Parathyroid adenoma (tissue), 2 donors: ENCODE measurements at regions not wholly inside any gene's neighbourhood (a gene's known extent, or its start where the extent isn't known, plus 50 kb on each side); places are given as distances from the start of the nearest gene placed in this dataset.

ENCODE experiments used
- H2AFZ ChIP-seq: fragments of 300-600 bp; sonication (generic); one replicate; pipeline ENCODE4 v1.7.0; 2017; ENCODE audit warnings: antibody characterized with exemption, mild to moderate bottlenecking
- H3K27ac ChIP-seq: fragments of 300-600 bp; sonication (generic); one replicate; pipeline ENCODE4 v1.7.0; 2017
- H3K27me3 ChIP-seq: fragments of 300-600 bp; sonication (generic); one replicate; pipeline ENCODE4 v1.7.0; 2017; ENCODE audit warnings: low read length; ENCODE audit not compliant: control insufficient read depth, insufficient read depth
- H3K36me3 ChIP-seq: fragments of 300-600 bp; sonication (generic); one replicate; pipeline ENCODE4 v1.7.0; 2017; ENCODE audit warnings: low read length; ENCODE audit not compliant: control insufficient read depth, insufficient read depth
- H3K4me1 ChIP-seq: fragments of 300-600 bp; sonication (generic); one replicate; pipeline ENCODE4 v1.7.0; 2017; ENCODE audit warnings: control low read depth
- H3K4me2 ChIP-seq: fragments of 300-600 bp; sonication (generic); one replicate; pipeline ENCODE4 v1.7.0; 2017; ENCODE audit warnings: low read length
- H3K4me3 ChIP-seq: fragments of 300-600 bp; sonication (generic); one replicate; pipeline ENCODE4 v1.7.0; 2017; ENCODE audit warnings: low read depth, low read length
- H3K79me2 ChIP-seq: fragments of 300-600 bp; sonication (generic); one replicate; pipeline ENCODE4 v1.7.0; 2017; ENCODE audit warnings: control low read depth
- H3K9ac ChIP-seq: fragments of 300-600 bp; sonication (generic); one replicate; pipeline ENCODE4 v1.7.0; 2017; ENCODE audit warnings: mild to moderate bottlenecking
- H3K9me3 ChIP-seq: fragments of 300-600 bp; sonication (generic); one replicate; pipeline ENCODE4 v1.7.0; 2017; ENCODE audit warnings: low read length; ENCODE audit not compliant: control insufficient read depth
- TF ChIP-seq, protein P1 (sequence below): fragments of 300-600 bp; sonication (generic); IDR thresholded peaks from one replicate; pipeline ENCODE4 v1.7.0; 2017; ENCODE audit warnings: antibody characterized with exemption, mild to moderate bottlenecking
- donor health status: primary hyperparathyroidism.

DNA sequence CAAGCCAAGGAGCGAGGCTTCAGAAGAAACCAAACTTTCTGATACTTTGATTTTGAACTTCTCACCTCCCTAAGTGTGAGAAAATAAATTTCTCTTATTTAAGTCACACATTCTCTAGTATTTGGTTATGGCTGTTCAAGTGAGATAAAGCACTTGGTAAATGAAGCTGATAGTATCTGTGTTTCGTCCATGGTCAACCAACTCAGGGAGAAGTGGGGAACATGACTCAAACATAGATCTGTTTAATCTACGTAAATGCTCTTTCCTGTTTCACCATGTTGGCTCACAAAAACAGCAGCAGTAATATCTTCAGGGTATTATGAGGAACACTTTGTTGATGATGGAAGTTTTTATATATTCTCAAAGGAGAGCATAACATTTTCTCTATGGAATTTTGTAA is 2167.2 kb upstream of the C9orf72 start:
- Histone ChIP-seq H3K4me3 (no peak overlapping the region), H3K4me1 (no peaks in the 10 kb centered on the region), H3K79me2 (no peaks in the 10 kb centered on the region), H2AFZ (no peak overlapping the region), H3K9me3 (no peaks in the 10 kb centered on the region), H3K4me2 (no peak overlapping the region), H3K27me3 (no peaks in the 10 kb centered on the region), H3K9ac (no peak overlapping the region), H3K27ac (no peak overlapping the region), H3K36me3 (no peaks in the 10 kb centered on the region)
- TF ChIP-seq, protein P1, sequence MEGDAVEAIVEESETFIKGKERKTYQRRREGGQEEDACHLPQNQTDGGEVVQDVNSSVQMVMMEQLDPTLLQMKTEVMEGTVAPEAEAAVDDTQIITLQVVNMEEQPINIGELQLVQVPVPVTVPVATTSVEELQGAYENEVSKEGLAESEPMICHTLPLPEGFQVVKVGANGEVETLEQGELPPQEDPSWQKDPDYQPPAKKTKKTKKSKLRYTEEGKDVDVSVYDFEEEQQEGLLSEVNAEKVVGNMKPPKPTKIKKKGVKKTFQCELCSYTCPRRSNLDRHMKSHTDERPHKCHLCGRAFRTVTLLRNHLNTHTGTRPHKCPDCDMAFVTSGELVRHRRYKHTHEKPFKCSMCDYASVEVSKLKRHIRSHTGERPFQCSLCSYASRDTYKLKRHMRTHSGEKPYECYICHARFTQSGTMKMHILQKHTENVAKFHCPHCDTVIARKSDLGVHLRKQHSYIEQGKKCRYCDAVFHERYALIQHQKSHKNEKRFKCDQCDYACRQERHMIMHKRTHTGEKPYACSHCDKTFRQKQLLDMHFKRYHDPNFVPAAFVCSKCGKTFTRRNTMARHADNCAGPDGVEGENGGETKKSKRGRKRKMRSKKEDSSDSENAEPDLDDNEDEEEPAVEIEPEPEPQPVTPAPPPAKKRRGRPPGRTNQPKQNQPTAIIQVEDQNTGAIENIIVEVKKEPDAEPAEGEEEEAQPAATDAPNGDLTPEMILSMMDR = no peak

DNA sequence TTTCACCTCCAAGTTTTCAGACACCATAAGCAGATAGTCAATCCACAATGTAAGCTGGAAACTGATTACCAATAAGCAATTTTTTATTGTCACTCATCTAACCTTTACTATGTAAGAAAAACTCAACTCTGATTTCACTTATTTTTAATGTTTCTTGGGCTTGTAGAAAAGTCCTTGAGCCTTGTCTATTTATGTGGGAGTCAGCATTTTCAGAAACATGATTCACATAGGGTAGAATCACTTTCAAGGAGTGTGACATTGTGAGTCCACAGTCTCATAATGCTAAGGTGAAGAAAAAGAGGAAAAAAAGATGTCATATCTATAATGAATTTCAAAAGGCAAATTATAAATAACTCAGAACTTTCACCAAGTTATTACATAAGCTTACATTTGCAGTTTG is 2167.9 kb upstream of the C9orf72 start:
- no peaks in the 10 kb centered on the region for H3K36me3 ChIP-seq
- no peak overlapping the region for H3K27ac ChIP-seq
- no peaks in the 10 kb centered on the region for H3K27me3 ChIP-seq
- H3K4me2 ChIP-seq = no peak overlapping the region
- no peak overlapping the region for H2AFZ ChIP-seq
- H3K9me3 ChIP-seq = no peaks in the 10 kb centered on the region
- TF ChIP-seq, protein P1 = no peak
- H3K9ac ChIP-seq = no peak overlapping the region
- H3K79me2 ChIP-seq = no peaks in the 10 kb centered on the region
- H3K4me1 ChIP-seq = no peaks in the 10 kb centered on the region
- H3K4me3 ChIP-seq = no peak overlapping the region

DNA sequence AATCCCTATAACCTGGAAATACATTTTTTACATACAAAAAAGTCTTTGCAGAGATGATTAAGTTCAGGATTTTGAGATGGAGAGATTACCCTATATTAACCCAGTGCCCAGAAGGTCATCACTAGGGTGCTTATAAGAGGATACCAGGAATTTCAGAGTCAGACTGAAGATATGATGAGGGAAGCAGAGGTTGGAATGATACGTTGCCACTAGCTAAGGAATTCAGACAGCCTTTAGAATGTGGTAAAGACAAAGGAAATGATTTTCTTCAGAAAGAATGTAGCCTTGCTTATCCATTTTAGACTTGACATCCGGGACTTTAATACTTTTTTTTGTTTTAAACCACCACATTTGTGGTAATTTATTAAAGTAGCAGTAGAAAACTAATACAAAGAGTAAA is 2176.8 kb upstream of the C9orf72 start:
- Histone ChIP-seq H3K36me3 (no peaks in the 10 kb centered on the region), H3K4me2 (no peak overlapping the region), H3K4me3 (no peak overlapping the region), H3K9ac (no peak overlapping the region), H3K79me2 (no peaks in the 10 kb centered on the region), H3K4me1 (no peaks in the 10 kb centered on the region), H3K27me3 (no peaks in the 10 kb centered on the region), H2AFZ (no peak overlapping the region), H3K27ac (no peak overlapping the region), H3K9me3 (no peaks in the 10 kb centered on the region)
- TF ChIP-seq, protein P1 = no peak

DNA sequence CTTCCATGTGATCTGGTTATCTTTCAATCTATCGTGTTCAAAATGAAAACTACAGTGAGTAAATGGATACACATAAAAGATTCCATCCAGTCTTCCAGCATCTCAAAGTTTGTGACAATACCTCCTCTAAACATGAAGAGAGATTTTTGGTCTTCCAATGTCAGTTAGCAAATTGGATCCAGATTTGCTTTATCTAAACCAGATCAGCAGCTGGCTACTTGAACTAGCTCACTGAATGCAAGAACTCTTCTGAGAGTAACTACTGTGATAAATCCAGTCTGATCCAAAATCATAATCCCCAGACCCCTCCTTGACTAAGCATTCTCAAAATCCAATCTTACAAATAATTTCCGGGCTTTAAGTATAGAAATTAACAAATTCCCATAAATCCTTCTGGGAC is 2177.9 kb upstream of the C9orf72 start:
- Histone ChIP-seq H3K27ac (no peak overlapping the region), H3K9ac (no peak overlapping the region), H3K36me3 (no peaks in the 10 kb centered on the region), H3K9me3 (no peaks in the 10 kb centered on the region), H2AFZ (no peak overlapping the region), H3K27me3 (no peaks in the 10 kb centered on the region), H3K79me2 (no peaks in the 10 kb centered on the region), H3K4me1 (no peaks in the 10 kb centered on the region), H3K4me2 (no peak overlapping the region), H3K4me3 (no peak overlapping the region)
- TF ChIP-seq, protein P1 = no peak

DNA sequence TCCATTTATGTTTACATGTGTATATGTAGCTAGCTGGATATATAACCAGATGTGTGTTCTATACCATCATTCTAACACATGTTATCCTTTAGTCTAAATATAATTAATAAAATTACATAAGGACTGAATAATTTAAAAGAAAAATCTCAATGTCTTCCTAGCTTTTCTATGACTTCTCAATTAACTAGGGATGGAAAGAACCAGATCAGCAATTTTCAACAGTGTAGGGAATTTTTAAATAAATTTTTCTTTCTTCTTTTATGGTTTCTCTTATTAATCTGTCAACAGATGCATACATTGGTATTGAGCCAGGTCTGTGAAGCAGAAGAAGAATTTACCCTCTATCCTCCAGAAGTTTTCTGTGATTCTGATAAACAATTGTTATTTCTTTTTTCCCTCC is 2180.4 kb upstream of the C9orf72 start:
- H3K4me1 ChIP-seq = no peaks in the 10 kb centered on the region
- TF ChIP-seq, protein P1 = no peak
- no peak overlapping the region for H3K27ac ChIP-seq
- H3K4me3 ChIP-seq = no peak overlapping the region
- H3K9me3 ChIP-seq = no peaks in the 10 kb centered on the region
- no peak overlapping the region for H2AFZ ChIP-seq
- H3K4me2 ChIP-seq = no peak overlapping the region
- H3K36me3 ChIP-seq = no peaks in the 10 kb centered on the region
- no peaks in the 10 kb centered on the region for H3K79me2 ChIP-seq
- H3K27me3 ChIP-seq = no peaks in the 10 kb centered on the region
- H3K9ac ChIP-seq = no peak overlapping the region
